Sigmoid colon (tissue), 6 donors: ENCODE measurements at regions not wholly inside any gene's neighbourhood (a gene's known extent, or its start where the extent isn't known, plus 50 kb on each side); places are given as distances from the start of the nearest gene placed in this dataset.

Source experiments
- DNase-seq: peaks from one replicate; pipeline ENCODE4 v3.0.0-alpha.2; 2019
- H3K27ac ChIP-seq, 4 donors: fragments of 200-600 bp; sonication (generic); one replicate each; pipeline ENCODE4 v1.5.1; 2016 to 2019; ENCODE audit warnings: mild to moderate bottlenecking in 1 of 4
- H3K27me3 ChIP-seq, 3 donors: fragments of 200-600 bp; sonication (generic); one replicate each; pipeline ENCODE4 v1.5.1; 2019; ENCODE audit warnings: mild to moderate bottlenecking in 1 of 3
- H3K36me3 ChIP-seq, 4 donors: fragments of 200-600 bp; sonication (generic); one replicate each; pipeline ENCODE4 v1.5.1; 2016 to 2019
- H3K4me1 ChIP-seq, 4 donors: fragments of 200-600 bp; sonication (generic); one replicate each; pipeline ENCODE4 v1.5.1; 2017 to 2019
- H3K4me3 ChIP-seq, 4 donors: fragments of 200-600 bp; sonication (generic); one replicate each; pipeline ENCODE4 v1.5.1; 2017 to 2019; ENCODE audit warnings: mild to moderate bottlenecking in 2 of 4, moderate library complexity in 1 of 4
- H3K9me3 ChIP-seq, 4 donors: fragments of 200-600 bp in 3 of 4; sonication (generic) in 3 of 4; one replicate each; pipeline versions ENCODE4 v1.5.1 to v1.6.1; 2013 to 2019
- EP300 ChIP-seq, 4 donors: sonication (generic); formaldehyde crosslinking; IDR thresholded peaks; one replicate each; pipeline ENCODE4 v1.6.1; 2017; ENCODE audit warnings: antibody characterized with exemption in 4 of 4
- POLR2A ChIP-seq, 2 donors: fragments of 450-650 bp; IDR thresholded peaks; one replicate each; pipeline ENCODE4 v1.6.1; 2016; ENCODE audit warnings: antibody characterized with exemption in 2 of 2, mild to moderate bottlenecking in 2 of 2, moderate library complexity in 2 of 2
- POLR2AphosphoS5 ChIP-seq, 4 donors: sonication (generic); formaldehyde crosslinking; IDR thresholded peaks; one replicate each; pipeline ENCODE4 v1.6.1; 2017; ENCODE audit warnings: antibody characterized with exemption in 4 of 4
- WGBS, 2 donors: extraction: QIAGEN DNeasy Blood & Tissue Kit; methylation state at CpG; one replicate each; pipeline ENCODE4 v1.1.7; 2013; 5-methylcytosine and 5-hydroxymethylcytosine counted together
- intact Hi-C: fragments of 100-400 bp; cut with DNase I; formaldehyde crosslinking; loops from one replicate; pipeline ENCODE4 v1.15.1; 2023
- TF ChIP-seq, protein P1 (sequence below), 4 experiments: fragments of 450-650 bp in 3 of 4; fragments of 200-600 bp in 1 of 4; IDR thresholded peaks; one replicate each; pipeline ENCODE4 v1.5.1; 2016 to 2019; ENCODE audit warnings: antibody characterized with exemption in 4 of 4, mild to moderate bottlenecking in 3 of 4, moderate library complexity in 2 of 4
- donor health status: healthy with polysubstance abuse.
- donor health status: healthy.

DNA sequence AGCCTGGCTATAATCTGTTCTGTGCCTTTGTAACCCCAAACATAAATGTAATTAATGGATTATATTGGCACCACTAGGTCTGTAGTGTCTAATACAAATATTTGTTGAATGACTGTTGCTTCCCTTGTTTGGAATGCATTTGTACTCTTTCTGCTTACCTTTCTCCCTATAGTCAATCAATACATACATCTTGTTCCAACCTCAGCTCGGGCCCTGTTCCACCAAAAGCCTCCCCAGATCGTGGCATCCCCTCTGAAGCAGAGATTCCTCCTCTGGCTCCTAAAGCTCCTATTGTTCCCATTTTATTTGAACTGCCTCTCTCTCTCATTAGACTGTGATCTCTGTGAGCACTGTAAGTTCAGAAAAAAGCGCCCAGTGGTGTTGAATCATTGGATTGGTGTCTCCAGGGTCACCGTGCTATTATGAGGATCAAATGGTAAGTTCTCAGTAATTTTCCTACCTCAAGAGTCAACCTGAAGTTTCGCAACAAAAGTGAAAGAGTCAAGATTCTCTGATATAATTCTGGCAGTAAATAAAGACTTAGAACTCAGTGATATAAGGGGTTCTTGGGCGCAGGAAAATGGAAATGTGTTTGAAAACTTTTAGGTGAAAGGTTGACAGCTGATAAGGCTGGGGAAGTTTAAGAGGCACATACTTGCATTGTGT lies 151.5 kb downstream of the KLF5 start:
- no peaks in the 10 kb centered on the region for H3K36me3 ChIP-seq
- intact Hi-C loops = no loop called here
- no peak for DNase-seq
- TF ChIP-seq POLR2AphosphoS5 (IDR thresholded peaks at IDR 0.05) (no peak), EP300 (IDR thresholded peaks at IDR 0.05) (no peak), POLR2A (IDR thresholded peaks at IDR 0.05) (no peak)
- TF ChIP-seq, protein P1, sequence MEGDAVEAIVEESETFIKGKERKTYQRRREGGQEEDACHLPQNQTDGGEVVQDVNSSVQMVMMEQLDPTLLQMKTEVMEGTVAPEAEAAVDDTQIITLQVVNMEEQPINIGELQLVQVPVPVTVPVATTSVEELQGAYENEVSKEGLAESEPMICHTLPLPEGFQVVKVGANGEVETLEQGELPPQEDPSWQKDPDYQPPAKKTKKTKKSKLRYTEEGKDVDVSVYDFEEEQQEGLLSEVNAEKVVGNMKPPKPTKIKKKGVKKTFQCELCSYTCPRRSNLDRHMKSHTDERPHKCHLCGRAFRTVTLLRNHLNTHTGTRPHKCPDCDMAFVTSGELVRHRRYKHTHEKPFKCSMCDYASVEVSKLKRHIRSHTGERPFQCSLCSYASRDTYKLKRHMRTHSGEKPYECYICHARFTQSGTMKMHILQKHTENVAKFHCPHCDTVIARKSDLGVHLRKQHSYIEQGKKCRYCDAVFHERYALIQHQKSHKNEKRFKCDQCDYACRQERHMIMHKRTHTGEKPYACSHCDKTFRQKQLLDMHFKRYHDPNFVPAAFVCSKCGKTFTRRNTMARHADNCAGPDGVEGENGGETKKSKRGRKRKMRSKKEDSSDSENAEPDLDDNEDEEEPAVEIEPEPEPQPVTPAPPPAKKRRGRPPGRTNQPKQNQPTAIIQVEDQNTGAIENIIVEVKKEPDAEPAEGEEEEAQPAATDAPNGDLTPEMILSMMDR (IDR thresholded peaks at IDR 0.05) = no peak
- 71 to 74% methylated on average over 6 of the region's 6 CpGs for WGBS, 2 donors
- H3K4me1 ChIP-seq = no peaks in the 10 kb centered on the region
- H3K9me3 ChIP-seq = no peaks in the 10 kb centered on the region
- H3K27ac ChIP-seq = no peak overlapping the region
- no peaks in the 10 kb centered on the region for H3K27me3 ChIP-seq
- H3K4me3 ChIP-seq = no peak overlapping the region

DNA sequence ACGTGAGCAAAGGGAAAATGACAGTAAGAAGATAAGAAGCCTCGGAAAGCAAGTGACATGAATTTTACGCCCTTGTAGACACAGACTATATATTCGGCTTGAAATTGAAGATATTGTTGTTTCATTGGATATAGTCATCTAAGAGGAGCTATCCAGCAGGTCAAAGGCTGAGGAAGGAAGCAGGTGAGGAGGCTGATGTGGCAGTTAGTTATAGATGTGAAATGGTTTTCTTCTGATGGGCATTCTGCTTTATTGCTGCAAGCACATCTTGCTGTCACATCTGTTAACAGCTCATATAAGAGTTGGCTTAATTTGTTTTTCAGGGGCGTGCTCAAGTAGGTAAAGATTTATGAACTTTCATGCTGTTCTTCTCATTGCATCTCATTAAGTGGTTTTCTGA lies 146.1 kb downstream of the KLF5 start:
- H3K27ac ChIP-seq = no peak overlapping the region
- no peak overlapping the region for H3K4me3 ChIP-seq
- no peaks in the 10 kb centered on the region for H3K4me1 ChIP-seq
- H3K36me3 ChIP-seq = no peaks in the 10 kb centered on the region
- TF ChIP-seq POLR2A (IDR thresholded peaks at IDR 0.05) = no peak
- TF ChIP-seq POLR2AphosphoS5 (IDR thresholded peaks at IDR 0.05) = no peak
- no peak for TF ChIP-seq EP300 (IDR thresholded peaks at IDR 0.05)
- TF ChIP-seq, protein P1 (IDR thresholded peaks at IDR 0.05) = no peak
- H3K9me3 ChIP-seq = no peaks in the 10 kb centered on the region
- H3K27me3 ChIP-seq = no peaks in the 10 kb centered on the region
- 15 to 66% methylated on average over 5 of the region's 5 CpGs for WGBS, 2 donors
- no peak for DNase-seq
- intact Hi-C loops = no loop called here

DNA sequence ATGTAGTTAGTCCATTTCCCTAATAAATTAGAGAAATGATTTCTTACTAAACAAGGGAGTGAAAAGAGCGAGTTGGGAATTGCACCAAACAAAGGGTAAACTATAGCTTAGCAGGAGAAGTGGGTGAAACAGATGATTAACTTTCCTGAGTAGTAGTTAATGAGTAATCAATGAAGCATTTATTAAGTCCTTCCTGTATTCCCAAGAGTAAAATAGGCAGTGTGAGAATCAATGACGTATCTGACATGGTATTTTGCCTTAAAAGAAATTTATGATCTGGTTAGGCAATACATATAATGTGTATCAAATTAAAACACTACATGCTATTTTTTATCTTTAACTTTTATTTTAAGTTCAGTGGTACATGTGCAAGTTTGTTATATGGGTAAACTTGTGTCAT lies 142.8 kb downstream of the KLF5 start:
- intact Hi-C loops = no loop called here
- Histone ChIP-seq H3K4me1 (no peaks in the 10 kb centered on the region), H3K36me3 (no peaks in the 10 kb centered on the region), H3K27ac (no peak overlapping the region), H3K27me3 (no peaks in the 10 kb centered on the region), H3K9me3 (no peaks in the 10 kb centered on the region), H3K4me3 (no peak overlapping the region)
- no peak for TF ChIP-seq POLR2A (IDR thresholded peaks at IDR 0.05)
- TF ChIP-seq, protein P1 (IDR thresholded peaks at IDR 0.05) = no peak
- TF ChIP-seq EP300 (IDR thresholded peaks at IDR 0.05) = no peak
- TF ChIP-seq POLR2AphosphoS5 (IDR thresholded peaks at IDR 0.05) = no peak
- DNase-seq = no peak
- WGBS, 2 donors = 92 to 93% methylated on average over 2 of the region's 2 CpGs

DNA sequence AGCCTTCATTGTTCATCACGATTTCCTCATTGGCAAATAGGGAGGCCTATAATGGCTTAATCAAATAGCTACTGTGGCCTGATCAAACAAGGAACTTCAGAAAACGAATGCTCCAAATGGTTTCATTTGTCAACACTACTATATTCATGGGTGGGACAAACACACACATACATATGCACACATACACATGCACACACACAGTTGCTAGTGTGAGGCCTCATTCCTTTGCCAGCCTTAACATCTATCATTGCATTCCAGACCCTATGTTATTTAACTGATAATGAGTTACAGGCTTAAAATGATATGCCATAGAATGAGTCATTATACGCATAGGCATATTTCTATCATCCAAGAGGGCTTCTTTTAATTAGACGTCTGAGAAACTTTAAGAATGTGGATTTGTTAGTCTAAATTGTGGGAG lies 140.2 kb downstream of the KLF5 start:
- intact Hi-C loops = no loop called here
- no peak for TF ChIP-seq EP300 (IDR thresholded peaks at IDR 0.05)
- TF ChIP-seq, protein P1 (IDR thresholded peaks at IDR 0.05) = no peak

DNA sequence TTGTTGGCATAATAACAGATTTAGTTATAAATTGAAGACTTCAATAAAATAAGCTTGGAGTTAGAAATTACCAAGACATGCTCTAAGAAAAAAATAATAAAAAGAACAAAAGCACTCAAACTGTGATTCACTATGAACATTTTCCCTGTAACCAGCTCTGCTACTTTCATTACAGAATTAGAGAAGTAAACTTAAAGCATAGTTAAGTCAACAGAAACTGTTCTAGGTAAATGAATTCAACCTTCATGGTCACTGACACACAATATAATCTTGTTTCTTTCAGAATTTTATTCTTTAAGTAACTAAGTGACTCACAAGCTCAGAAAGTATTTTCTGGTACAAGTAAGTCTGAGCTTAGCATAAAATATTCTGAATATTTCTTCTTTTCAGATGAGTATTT lies 136.3 kb downstream of the KLF5 start:
- Histone ChIP-seq H3K27me3 (no peaks in the 10 kb centered on the region), H3K36me3 (no peaks in the 10 kb centered on the region), H3K9me3 (no peaks in the 10 kb centered on the region), H3K27ac (no peak overlapping the region), H3K4me3 (no peak overlapping the region), H3K4me1 (no peaks in the 10 kb centered on the region)
- TF ChIP-seq POLR2AphosphoS5 (IDR thresholded peaks at IDR 0.05) = no peak
- TF ChIP-seq, protein P1 (IDR thresholded peaks at IDR 0.05) = no peak
- intact Hi-C loops = no loop called here
- no peak for DNase-seq

More for the DNA sequence above, 140.2 kb downstream of the KLF5 start:
- Histone ChIP-seq H3K4me3 (no peak overlapping the region), H3K9me3 (no peaks in the 10 kb centered on the region), H3K27ac (no peak overlapping the region), H3K4me1 (no peaks in the 10 kb centered on the region), H3K36me3 (no peaks in the 10 kb centered on the region), H3K27me3 (no peaks in the 10 kb centered on the region)
- no peak for DNase-seq
- WGBS, 2 donors = 18 to 69% methylated on average over 4 of the region's 4 CpGs
